ENCODE measurements at regions not wholly inside any gene's neighbourhood (a gene's known extent, or its start where the extent isn't known, plus 50 kb on each side); places are given as distances from the start of the nearest gene placed in this dataset.

DNA sequence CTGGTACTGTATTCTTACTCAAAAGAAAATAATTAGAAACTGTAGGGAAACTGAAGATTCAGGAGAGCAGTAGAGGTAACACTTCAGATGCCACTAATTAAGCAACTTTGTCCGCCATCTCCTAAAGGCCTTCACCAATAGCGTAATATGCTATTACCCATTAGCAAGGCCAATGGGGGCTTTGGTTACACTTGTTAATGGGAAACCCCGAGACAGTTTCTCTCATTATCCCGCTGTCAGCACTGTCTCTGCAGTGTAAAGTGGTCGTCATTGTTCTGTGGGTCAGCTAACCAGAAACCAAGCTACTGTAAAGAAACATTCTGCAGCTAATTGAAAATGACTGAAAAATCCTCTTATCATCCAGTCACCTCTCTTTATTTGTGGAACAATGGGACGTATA lies 468.0 kb upstream of the POU3F2 start:
- TF ChIP-seq, protein P1, sequence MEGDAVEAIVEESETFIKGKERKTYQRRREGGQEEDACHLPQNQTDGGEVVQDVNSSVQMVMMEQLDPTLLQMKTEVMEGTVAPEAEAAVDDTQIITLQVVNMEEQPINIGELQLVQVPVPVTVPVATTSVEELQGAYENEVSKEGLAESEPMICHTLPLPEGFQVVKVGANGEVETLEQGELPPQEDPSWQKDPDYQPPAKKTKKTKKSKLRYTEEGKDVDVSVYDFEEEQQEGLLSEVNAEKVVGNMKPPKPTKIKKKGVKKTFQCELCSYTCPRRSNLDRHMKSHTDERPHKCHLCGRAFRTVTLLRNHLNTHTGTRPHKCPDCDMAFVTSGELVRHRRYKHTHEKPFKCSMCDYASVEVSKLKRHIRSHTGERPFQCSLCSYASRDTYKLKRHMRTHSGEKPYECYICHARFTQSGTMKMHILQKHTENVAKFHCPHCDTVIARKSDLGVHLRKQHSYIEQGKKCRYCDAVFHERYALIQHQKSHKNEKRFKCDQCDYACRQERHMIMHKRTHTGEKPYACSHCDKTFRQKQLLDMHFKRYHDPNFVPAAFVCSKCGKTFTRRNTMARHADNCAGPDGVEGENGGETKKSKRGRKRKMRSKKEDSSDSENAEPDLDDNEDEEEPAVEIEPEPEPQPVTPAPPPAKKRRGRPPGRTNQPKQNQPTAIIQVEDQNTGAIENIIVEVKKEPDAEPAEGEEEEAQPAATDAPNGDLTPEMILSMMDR (IDR thresholded peaks at IDR 0.05; ENCODE audit: low read length): no peak
- no peak for TF ChIP-seq EZH2 (optimal IDR thresholded peaks at IDR 0.05; ENCODE audit: low read depth, low read length)

Data from MM.1S (cell line).